B cell (primary cell): ENCODE measurements at regions not wholly inside any gene's neighbourhood (a gene's known extent, or its start where the extent isn't known, plus 50 kb on each side); places are given as distances from the start of the nearest gene placed in this dataset.

ENCODE experiments used
- ATAC-seq: fragments of 200-7000 bp; cut with Tn5 transposase; one replicate; pipeline ENCODE4 v1.10.0; 2021; ENCODE audit warnings: low read depth, mild to moderate bottlenecking, moderate number of reproducible peaks, moderate library complexity
- CTCF ChIA-PET: fragments of 350-600 bp; sonication (Branson Sonifier 250); formaldehyde crosslinking; loops from one replicate; lab custom pipeline; 2021; ENCODE audit warnings: antibody characterized with exemption, inconsistent platforms; lab: Charles Lee
- POLR2A ChIA-PET: fragments of 350-600 bp; sonication (Branson Sonifier 250); formaldehyde crosslinking; loops from one replicate; lab custom pipeline; 2021; ENCODE audit warnings: antibody characterized with exemption; lab: Charles Lee
- DNase-seq: peaks from one replicate; pipeline ENCODE4 v3.0.0; 2013
- H2AFZ ChIP-seq: 2 replicates; pipeline ENCODE4 v1.6.1; 2012; ENCODE audit warnings: mild to moderate bottlenecking, low read depth, low read length; ENCODE audit not compliant: insufficient read depth, poor library complexity, severe bottlenecking
- H3K27ac ChIP-seq, 2 donors: 1 replicate in 1 of 2; 2 replicates in 1 of 2; pipeline ENCODE4 v1.5.1; 2012 to 2013; ENCODE audit warnings: low read length in 2 of 2, mild to moderate bottlenecking in 2 of 2, moderate library complexity in 1 of 2
- H3K27me3 ChIP-seq, 4 experiments: fragments of 200-600 bp in 1 of 4; sonication (generic) in 1 of 4; replicated peaks in 1 of 4; 1 replicate in 2 of 4; 2 replicates in 2 of 4; pipeline versions ENCODE4 v1.6.1 to v1.7.0; 2013 to 2016; ENCODE audit warnings: low read length in 3 of 4, mild to moderate bottlenecking in 2 of 4, mixed read lengths in 1 of 4, moderate library complexity in 1 of 4; ENCODE audit not compliant: insufficient read depth in 4 of 4, control insufficient read depth in 3 of 4; ENCODE audit errors: control extremely low read depth in 1 of 4
- H3K36me3 ChIP-seq, 2 experiments: replicated peaks in 1 of 2; 1 replicate in 1 of 2; 2 replicates in 1 of 2; pipeline versions ENCODE4 v1.6.1 to v1.7.1; 2013; ENCODE audit warnings: low read length in 1 of 2; ENCODE audit not compliant: insufficient read depth in 2 of 2, control insufficient read depth in 1 of 2; ENCODE audit errors: control extremely low read depth in 1 of 2, extremely low read depth in 1 of 2
- H3K4me1 ChIP-seq, 2 donors: fragments of 200-600 bp in 1 of 2; sonication (generic) in 1 of 2; 1 replicate in 1 of 2; 2 replicates in 1 of 2; pipeline versions ENCODE4 v1.5.1 to v1.6.1; 2013 to 2017; ENCODE audit warnings: low read length in 2 of 2; ENCODE audit not compliant: control insufficient read depth in 2 of 2, insufficient read depth in 2 of 2
- H3K4me2 ChIP-seq: replicated peaks from 2 replicates; pipeline ENCODE3; 2012; ENCODE audit warnings: mild to moderate bottlenecking, low read depth, low read length; ENCODE audit not compliant: poor library complexity, severe bottlenecking
- H3K4me3 ChIP-seq, 5 experiments: fragments of 200-600 bp in 1 of 5; sonication (generic) in 1 of 5; 1 replicate in 3 of 5; 2 replicates in 2 of 5; pipeline versions ENCODE4 v1.5.1 to v1.7.0; 2011 to 2016; ENCODE audit warnings: low read length in 4 of 5, mild to moderate bottlenecking in 4 of 5, low read depth in 2 of 5, control low read depth in 1 of 5, moderate library complexity in 1 of 5; ENCODE audit not compliant: insufficient read depth in 1 of 5; ENCODE audit errors: control extremely low read depth in 1 of 5, extremely low read depth in 1 of 5
- H3K79me2 ChIP-seq: fragments of 200-600 bp; sonication (generic); one replicate; pipeline ENCODE4 v1.6.0; 2016; ENCODE audit warnings: low read length; ENCODE audit not compliant: control insufficient read depth, insufficient read depth
- H3K9ac ChIP-seq: fragments of 200-600 bp; sonication (generic); 2 replicates; pipeline ENCODE4 v1.6.1; 2017; ENCODE audit warnings: mild to moderate bottlenecking, low read length, moderate library complexity
- H3K9me3 ChIP-seq, 3 donors: one replicate each; pipeline versions ENCODE4 v1.6.1 to v1.7.1; 2013; ENCODE audit warnings: low read length in 2 of 3; ENCODE audit not compliant: control insufficient read depth in 2 of 3, insufficient read depth in 1 of 3; ENCODE audit errors: control extremely low read depth in 1 of 3
- H4K20me1 ChIP-seq: 2 replicates; pipeline ENCODE4 v1.6.0; 2012; ENCODE audit warnings: mild to moderate bottlenecking, low read length; ENCODE audit not compliant: insufficient read depth, control insufficient read depth, poor library complexity, severe bottlenecking
- H3K27ac Mint-ChIP-seq: one replicate; pipeline ENCODE4 v1.8.0; 2021; ENCODE audit warnings: mixed read lengths
- H3K27me3 Mint-ChIP-seq: one replicate; pipeline ENCODE4 v1.8.0; 2021; ENCODE audit warnings: mixed read lengths
- H3K4me1 Mint-ChIP-seq: one replicate; pipeline ENCODE4 v1.8.0; 2021; ENCODE audit warnings: mixed read lengths
- H3K4me3 Mint-ChIP-seq: one replicate; pipeline ENCODE4 v1.8.0; 2021; ENCODE audit warnings: mixed read lengths
- H3K9me3 Mint-ChIP-seq: one replicate; pipeline ENCODE4 v1.8.0; 2022; ENCODE audit warnings: mixed read lengths; ENCODE audit not compliant: insufficient read depth
- CTCF ChIP-seq: fragments of 200-600 bp; IDR thresholded peaks from one replicate; pipeline ENCODE4 v1.8.0; 2022; ENCODE audit warnings: antibody characterized with exemption, mild to moderate bottlenecking
- EZH2 ChIP-seq: IDR thresholded peaks from 2 replicates; pipeline ENCODE4 v1.6.1; 2012; ENCODE audit warnings: borderline replicate concordance, low read depth, mild to moderate bottlenecking, moderate library complexity, low read length; ENCODE audit not compliant: insufficient read depth, poor library complexity, severe bottlenecking
- WGBS: methylation state at CpG from one replicate; pipeline ENCODE4 v1.1.5; 2013; ENCODE audit warnings: missing lambda C conversion rate; ENCODE audit not compliant: insufficient coverage; 5-methylcytosine and 5-hydroxymethylcytosine counted together
- intact Hi-C: fragments of 100-400 bp; cut with micrococcal nuclease; formaldehyde crosslinking; loops from one replicate; pipeline ENCODE4 v1.10.0; 2022

GRCh38 chr6:27736686-27737085 lies 175.5 kb downstream of the OR2B2 start:
- Mint-ChIP-seq H3K27ac (no peak overlapping the region), H3K9me3 (no peaks in the 10 kb centered on the region), H3K4me3 (no peak overlapping the region), H3K4me1 (peaks cover 7% of the 10 kb centered on the region), H3K27me3 (peaks cover 26% of the 10 kb centered on the region)
- ATAC-seq, result no peak
- H3K36me3 ChIP-seq, result no peaks in the 10 kb centered on the region
- H2AFZ ChIP-seq, result no peak overlapping the region
- ChIA-PET CTCF (no interaction called here), POLR2A (no interaction called here)
- H3K4me3 ChIP-seq, result no peak overlapping the region
- H3K27me3 ChIP-seq, result peaks cover 0 to 13% (median 1%) of the 10 kb centered on the region in 4 experiments
- intact Hi-C loops, result no loop called here
- peaks cover 3 to 7% of the 10 kb centered on the region in 2 donors for H3K4me1 ChIP-seq
- TF ChIP-seq EZH2, result no peak
- TF ChIP-seq CTCF, result no peak
- no peaks in the 10 kb centered on the region for H3K79me2 ChIP-seq
- H3K27ac ChIP-seq, result no peak overlapping the region
- H3K9ac ChIP-seq, result no peak overlapping the region
- no peak overlapping the region for H3K4me2 ChIP-seq
- H3K9me3 ChIP-seq, result peaks cover 0 to 3% (median 0%) of the 10 kb centered on the region in 3 donors
- no peak for DNase-seq
- H4K20me1 ChIP-seq, result no peaks in the 10 kb centered on the region
- no CpG with 5 or more reads among the region's 4 CpGs for WGBS

- Histone ChIP-seq H3K9me3 (no peaks in the 10 kb centered on the region), H3K79me2 (no peaks in the 10 kb centered on the region), H3K9ac (no peak overlapping the region), H4K20me1 (no peaks in the 10 kb centered on the region), H3K4me3 (no peak overlapping the region), H3K4me1 (no peaks in the 10 kb centered on the region), H3K27me3 (peaks cover 0 to 6% (median 1%) of the 10 kb centered on the region in 4 experiments), H2AFZ (no peak overlapping the region), H3K27ac (no peak overlapping the region), H3K36me3 (no peaks in the 10 kb centered on the region), H3K4me2 (no peak overlapping the region)
- ATAC-seq, result no peak
- ChIA-PET POLR2A (no interaction called here), CTCF (no interaction called here)
- Mint-ChIP-seq H3K27ac (no peak overlapping the region), H3K4me3 (no peak overlapping the region), H3K4me1 (no peaks in the 10 kb centered on the region), H3K27me3 (peaks cover 44% of the 10 kb centered on the region), H3K9me3 (no peaks in the 10 kb centered on the region)
- TF ChIP-seq EZH2 (no peak), CTCF (no peak)
- WGBS, result 85% methylated on average over 12 of the region's 16 CpGs
- intact Hi-C loops, result no loop called here
- no peak for DNase-seq
These were observed 183.8 kb downstream of the OR2B2 start for GRCh38 chr6:27728442-27728841.
